OCI-LY3 (cell line): ENCODE measurements at regions not wholly inside any gene's neighbourhood (a gene's known extent, or its start where the extent isn't known, plus 50 kb on each side); places are given as distances from the start of the nearest gene placed in this dataset.

ENCODE experiments used
- CTCF ChIP-seq: fragments of 200-600, 300-600 bp; sonication (generic); IDR thresholded peaks from 2 replicates; pipeline ENCODE4 v1.5.1; 2014; ENCODE audit warnings: antibody characterized with exemption, low read length, low read depth
- EZH2phosphoT487 ChIP-seq: fragments of 200-600 bp; shearing (Covaris generic); IDR thresholded peaks from 2 replicates; pipeline ENCODE4 v1.6.1; 2018; ENCODE audit warnings: antibody characterized with exemption, mixed run types, low read depth

- TF ChIP-seq CTCF (no peak), EZH2phosphoT487 (no peak)
These were observed 108.7 kb upstream of the PACRGL start for GRCh38 chr4:20591571-20591970.
